PC-3 (cell line): ENCODE measurements at regions not wholly inside any gene's neighbourhood (a gene's known extent, or its start where the extent isn't known, plus 50 kb on each side); places are given as distances from the start of the nearest gene placed in this dataset.

Source experiments
- ATAC-seq: fragments of 200-7000 bp; cut with Tn5 transposase; 2 replicates; pipeline ENCODE4 v1.9.1; 2020; ENCODE audit warnings: mild to moderate bottlenecking, moderate library complexity
- BruUV-seq: library from RNA; stranded (reverse); fragments of 400-500 nt; replicated peaks from 2 replicates; lab custom pipeline; 2021; lab: Mats Ljungman, UMichigan
- CTCF ChIA-PET: fragments of 300-600 bp; sonication (Branson Sonifier 250); formaldehyde crosslinking; loops from one replicate; lab custom pipeline; 2022; ENCODE audit warnings: antibody characterized with exemption; lab: Charles Lee
- POLR2A ChIA-PET: fragments of 300-600 bp; sonication (Branson Sonifier 250); formaldehyde crosslinking; loops from one replicate; lab custom pipeline; 2022; ENCODE audit warnings: antibody characterized with exemption; ENCODE audit not compliant: unreplicated experiment; lab: Charles Lee
- DNase-seq: peaks from one replicate; pipeline ENCODE4 v3.0.0-alpha.2; 2015
- H2AFZ ChIP-seq: fragments of 300-600 bp; sonication (generic); 2 replicates; pipeline ENCODE4 v1.6.0; 2016; ENCODE audit warnings: antibody characterized with exemption, low read length
- H3F3A ChIP-seq: fragments of 300-600 bp; sonication (generic); one replicate; pipeline ENCODE4 v1.6.0; 2017; ENCODE audit warnings: antibody characterized with exemption, low read length, control low read depth, mild to moderate bottlenecking; ENCODE audit not compliant: unreplicated experiment
- H3K27ac ChIP-seq: fragments of 300-600 bp; sonication (generic); 2 replicates; pipeline ENCODE4 v1.5.1; 2016; ENCODE audit warnings: mild to moderate bottlenecking, low read length
- H3K27me3 ChIP-seq: fragments of 300-600 bp; sonication (generic); 2 replicates; pipeline ENCODE4 v1.6.1; 2016; ENCODE audit warnings: low read length, mixed read lengths
- H3K36me3 ChIP-seq: fragments of 300-600 bp; sonication (generic); 2 replicates; pipeline ENCODE4 v1.6.1; 2016; ENCODE audit warnings: low read depth, mixed run types, low read length, mixed read lengths
- H3K4me1 ChIP-seq: fragments of 300-600 bp; sonication (generic); 2 replicates; pipeline ENCODE4 v1.5.1; 2016; ENCODE audit warnings: low read length; ENCODE audit not compliant: insufficient read depth
- H3K4me2 ChIP-seq: fragments of 300-600 bp; sonication (generic); 2 replicates; pipeline ENCODE4 v1.6.0; 2016; ENCODE audit warnings: low read length
- H3K4me3 ChIP-seq: fragments of 300-600 bp; sonication (generic); 2 replicates; pipeline ENCODE4 v1.5.1; 2016; ENCODE audit warnings: mild to moderate bottlenecking, low read length, mixed read lengths
- H3K79me2 ChIP-seq: fragments of 300-600 bp; sonication (generic); 2 replicates; pipeline ENCODE4 v1.6.1; 2017; ENCODE audit warnings: low read length, mixed read lengths
- H3K9ac ChIP-seq: fragments of 300-600 bp; sonication (generic); 2 replicates; pipeline ENCODE4 v1.6.0; 2016; ENCODE audit warnings: mild to moderate bottlenecking, low read length
- H3K9me2 ChIP-seq: fragments of 300-600 bp; sonication (generic); replicated peaks from 2 replicates; pipeline ENCODE4 v1.6.1; 2016; ENCODE audit warnings: mixed run types, low read length, mixed read lengths
- H3K9me3 ChIP-seq: fragments of 300-600 bp; sonication (generic); 2 replicates; pipeline ENCODE4 v1.6.1; 2016; ENCODE audit warnings: low read length, mixed read lengths
- H4K20me1 ChIP-seq: fragments of 300-600 bp; sonication (generic); 2 replicates; pipeline ENCODE4 v1.6.1; 2016; ENCODE audit warnings: low read length, mixed read lengths
- CTCF ChIP-seq: fragments of 300-600 bp; sonication (generic); conservative IDR thresholded peaks from 2 replicates; pipeline ENCODE4 v1.5.1; 2017; ENCODE audit warnings: antibody characterized with exemption, low read depth, mild to moderate bottlenecking, low read length
- EZH2 ChIP-seq: fragments of 300-600 bp; sonication (generic); IDR thresholded peaks from one replicate; pipeline ENCODE4 v1.6.1; 2017; ENCODE audit warnings: antibody characterized with exemption, mild to moderate bottlenecking, low read length; ENCODE audit not compliant: unreplicated experiment
- EZH2phosphoT487 ChIP-seq: fragments of 300-600 bp; sonication (generic); IDR thresholded peaks from 2 replicates; pipeline ENCODE4 v1.6.1; 2018; ENCODE audit warnings: mild to moderate bottlenecking, antibody characterized with exemption, low read length, borderline replicate concordance
- intact Hi-C: fragments of 100-400 bp; cut with micrococcal nuclease; formaldehyde crosslinking; loops from 2 replicates; pipeline ENCODE4 v1.9.0; 2023

GRCh38 chr7:46625032-46625431 is 704.0 kb upstream of the IGFBP3 start:
- Histone ChIP-seq H2AFZ (no peak overlapping the region), H3K4me2 (no peak overlapping the region), H3K79me2 (no peaks in the 10 kb centered on the region), H3K27me3 (no peaks in the 10 kb centered on the region), H3K27ac (no peak overlapping the region), H3F3A (no peaks in the 10 kb centered on the region), H3K4me1 (no peaks in the 10 kb centered on the region), H3K9ac (no peak overlapping the region), H3K4me3 (no peak overlapping the region), H3K36me3 (no peaks in the 10 kb centered on the region), H3K9me2 (no peaks in the 10 kb centered on the region), H3K9me3 (no peaks in the 10 kb centered on the region), H4K20me1 (no peaks in the 10 kb centered on the region)
- intact Hi-C loops: no loop called here
- no TSS peak for BruUV-seq
- CTCF ChIA-PET: no interaction called here
- TF ChIP-seq CTCF: no peak
- no peak for TF ChIP-seq EZH2phosphoT487
- no peak for TF ChIP-seq EZH2
- POLR2A ChIA-PET: no interaction called here
- no peak for DNase-seq
- ATAC-seq: no peak

- Histone ChIP-seq H2AFZ (no peak overlapping the region), H4K20me1 (no peaks in the 10 kb centered on the region), H3F3A (no peaks in the 10 kb centered on the region), H3K27ac (no peak overlapping the region), H3K4me2 (no peak overlapping the region), H3K79me2 (no peaks in the 10 kb centered on the region), H3K27me3 (no peaks in the 10 kb centered on the region), H3K9ac (no peak overlapping the region), H3K36me3 (no peaks in the 10 kb centered on the region), H3K4me3 (no peak overlapping the region), H3K9me3 (no peaks in the 10 kb centered on the region), H3K4me1 (no peaks in the 10 kb centered on the region), H3K9me2 (no peaks in the 10 kb centered on the region)
- no TSS peak for BruUV-seq
- no peak for ATAC-seq
- no peak for DNase-seq
- TF ChIP-seq EZH2phosphoT487: no peak
- ChIA-PET CTCF (no interaction called here), POLR2A (no interaction called here)
- intact Hi-C loops: no loop called here
Measured at GRCh38 chr7:46622251-46622650, 701.2 kb upstream of the IGFBP3 start.

- Histone ChIP-seq H3K9me2 (no peaks in the 10 kb centered on the region), H3K9me3 (no peaks in the 10 kb centered on the region), H3K36me3 (no peaks in the 10 kb centered on the region), H3K4me2 (no peak overlapping the region), H3K79me2 (no peaks in the 10 kb centered on the region), H3K27ac (no peak overlapping the region), H3F3A (no peaks in the 10 kb centered on the region), H3K4me1 (no peaks in the 10 kb centered on the region), H4K20me1 (no peaks in the 10 kb centered on the region), H3K9ac (no peak overlapping the region), H2AFZ (no peak overlapping the region), H3K27me3 (no peaks in the 10 kb centered on the region), H3K4me3 (no peak overlapping the region)
- ChIA-PET POLR2A (no interaction called here), CTCF (no interaction called here)
- DNase-seq (no peak), ATAC-seq (no peak)
- no TSS peak for BruUV-seq
- TF ChIP-seq CTCF: no peak
- no peak for TF ChIP-seq EZH2
- TF ChIP-seq EZH2phosphoT487: no peak
- intact Hi-C loops: no loop called here
Measured at GRCh38 chr7:46619723-46620310, 698.7 kb upstream of the IGFBP3 start.
